ENCODE measurements at regions not wholly inside any gene's neighbourhood (a gene's known extent, or its start where the extent isn't known, plus 50 kb on each side); places are given as distances from the start of the nearest gene placed in this dataset.

DNA sequence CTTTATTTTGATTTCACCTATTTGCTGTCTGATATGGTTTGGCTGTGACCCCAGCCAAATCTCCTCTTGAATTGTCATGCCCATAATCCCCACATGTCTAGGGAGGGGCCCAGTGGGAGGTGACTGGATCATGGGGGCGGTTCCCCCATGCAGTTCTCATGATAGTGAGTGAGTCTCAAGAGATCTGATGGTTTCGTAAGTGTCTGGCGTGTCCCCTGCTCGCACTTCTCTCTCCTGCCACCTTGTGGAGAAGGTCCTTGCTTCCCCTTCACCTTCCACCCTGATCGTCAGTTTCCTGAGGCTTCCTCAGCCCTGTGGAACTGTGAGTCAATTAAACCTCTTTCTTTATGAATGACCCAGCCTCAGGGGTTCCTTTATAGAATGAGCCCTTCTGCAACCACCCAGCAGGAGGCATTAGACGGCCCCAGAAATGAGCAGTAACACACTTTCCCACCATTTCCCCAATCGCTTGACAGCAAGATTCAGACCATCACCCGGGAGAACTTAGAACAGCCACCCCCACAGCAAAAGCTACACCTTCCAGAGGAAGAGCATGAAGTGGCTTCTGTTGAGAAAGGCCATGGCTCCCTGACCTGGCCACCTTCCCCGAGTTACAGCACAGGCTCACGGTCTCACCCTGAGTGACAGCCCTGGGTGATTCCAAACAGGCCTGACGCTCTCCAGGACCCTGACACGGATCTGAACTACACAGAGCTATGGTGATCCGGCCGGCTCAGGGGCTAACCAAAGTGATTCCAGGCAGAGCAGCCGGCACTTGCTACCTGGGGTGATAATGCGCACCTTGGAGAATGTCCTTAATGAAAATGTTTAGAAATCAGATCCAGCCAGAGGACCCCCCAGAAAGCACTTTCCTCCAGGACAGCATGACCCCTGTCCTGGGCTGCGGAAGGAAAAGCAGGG, 131.2 kb upstream of the CDH4 start:
- peak; percentile 88 for DNase-seq
- Mint-ChIP-seq H3K4me1 (peaks cover 8% of the 10 kb centered on the region), H3K27me3 (ENCODE audit: insufficient read depth) (peaks cover 69% of the 10 kb centered on the region), H3K27ac (no peak overlapping the region), H3K4me3 (no peak overlapping the region), H3K36me3 (ENCODE audit: low read depth) (no peaks in the 10 kb centered on the region), H3K9me3 (no peaks in the 10 kb centered on the region)
- Histone ChIP-seq H3K27me3 (ENCODE audit: control insufficient read depth, insufficient read depth, low read length, poor library complexity, severe bottlenecking) (no peaks in the 10 kb centered on the region), H3K27ac (ENCODE audit: low read depth, low read length) (no peak overlapping the region), H3K36me3 (ENCODE audit: control insufficient read depth, insufficient read depth, low read length) (no peaks in the 10 kb centered on the region), H3K9ac (ENCODE audit: extremely low read depth, low read length, poor library complexity, severe bottlenecking) (no peak overlapping the region), H3K4me3 (ENCODE audit: low read length) (no peak overlapping the region), H3K4me1 (ENCODE audit: control insufficient read depth, insufficient read depth, low read length) (no peaks in the 10 kb centered on the region), H3K9me3 (ENCODE audit: control insufficient read depth, low read length) (no peaks in the 10 kb centered on the region)
- TF ChIP-seq, protein P1, sequence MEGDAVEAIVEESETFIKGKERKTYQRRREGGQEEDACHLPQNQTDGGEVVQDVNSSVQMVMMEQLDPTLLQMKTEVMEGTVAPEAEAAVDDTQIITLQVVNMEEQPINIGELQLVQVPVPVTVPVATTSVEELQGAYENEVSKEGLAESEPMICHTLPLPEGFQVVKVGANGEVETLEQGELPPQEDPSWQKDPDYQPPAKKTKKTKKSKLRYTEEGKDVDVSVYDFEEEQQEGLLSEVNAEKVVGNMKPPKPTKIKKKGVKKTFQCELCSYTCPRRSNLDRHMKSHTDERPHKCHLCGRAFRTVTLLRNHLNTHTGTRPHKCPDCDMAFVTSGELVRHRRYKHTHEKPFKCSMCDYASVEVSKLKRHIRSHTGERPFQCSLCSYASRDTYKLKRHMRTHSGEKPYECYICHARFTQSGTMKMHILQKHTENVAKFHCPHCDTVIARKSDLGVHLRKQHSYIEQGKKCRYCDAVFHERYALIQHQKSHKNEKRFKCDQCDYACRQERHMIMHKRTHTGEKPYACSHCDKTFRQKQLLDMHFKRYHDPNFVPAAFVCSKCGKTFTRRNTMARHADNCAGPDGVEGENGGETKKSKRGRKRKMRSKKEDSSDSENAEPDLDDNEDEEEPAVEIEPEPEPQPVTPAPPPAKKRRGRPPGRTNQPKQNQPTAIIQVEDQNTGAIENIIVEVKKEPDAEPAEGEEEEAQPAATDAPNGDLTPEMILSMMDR (conservative IDR thresholded peaks at IDR 0.05), result peak; percentile 88
- WGBS, 2 experiments (ENCODE audit: insufficient coverage in 1 of 2, insufficient read length in 1 of 2), result 57 to 66% methylated on average over 9 to 17 of the region's 17 CpGs

DNA sequence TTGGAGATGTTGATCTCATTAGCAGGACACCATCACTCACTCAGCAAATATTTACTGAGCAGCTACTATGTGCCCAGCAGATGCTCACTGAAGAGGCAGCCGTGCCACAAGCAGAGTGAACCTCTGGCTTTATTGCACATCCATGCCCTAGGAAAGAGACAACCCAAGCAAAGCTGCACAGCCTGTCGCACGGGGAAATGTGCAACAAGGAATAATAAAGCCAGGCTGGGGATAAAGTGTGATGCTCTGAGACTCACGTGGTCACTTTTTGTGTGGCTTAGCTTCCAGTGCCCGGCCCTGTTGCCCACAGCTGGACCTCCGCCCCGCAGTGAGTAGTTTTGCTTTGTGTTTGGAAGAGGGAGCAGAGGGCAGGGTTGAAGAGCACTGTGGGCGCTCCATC, 130.4 kb upstream of the CDH4 start:
- peaks cover 8% of the 10 kb centered on the region for H3K4me1 Mint-ChIP-seq
- no peak overlapping the region for H3K27ac ChIP-seq (ENCODE audit: low read depth, low read length)
- no peak overlapping the region for H3K27ac Mint-ChIP-seq
- H3K4me3 Mint-ChIP-seq, result no peak overlapping the region
- H3K27me3 Mint-ChIP-seq (ENCODE audit: insufficient read depth), result peaks cover 66% of the 10 kb centered on the region
- no peak for DNase-seq
- H3K9me3 Mint-ChIP-seq, result no peaks in the 10 kb centered on the region
- no peaks in the 10 kb centered on the region for H3K36me3 ChIP-seq (ENCODE audit: control insufficient read depth, insufficient read depth, low read length)
- WGBS, 2 experiments (ENCODE audit: insufficient coverage in 1 of 2, insufficient read length in 1 of 2), result 72 to 82% methylated on average over 5 to 8 of the region's 8 CpGs
- H3K27me3 ChIP-seq (ENCODE audit: control insufficient read depth, insufficient read depth, low read length, poor library complexity, severe bottlenecking), result no peaks in the 10 kb centered on the region
- H3K9me3 ChIP-seq (ENCODE audit: control insufficient read depth, low read length), result no peaks in the 10 kb centered on the region
- TF ChIP-seq, protein P1 (conservative IDR thresholded peaks at IDR 0.05), result no peak
- no peak overlapping the region for H3K4me3 ChIP-seq (ENCODE audit: low read length)
- no peaks in the 10 kb centered on the region for H3K36me3 Mint-ChIP-seq (ENCODE audit: low read depth)
- H3K4me1 ChIP-seq (ENCODE audit: control insufficient read depth, insufficient read depth, low read length), result no peaks in the 10 kb centered on the region
- no peak overlapping the region for H3K9ac ChIP-seq (ENCODE audit: extremely low read depth, low read length, poor library complexity, severe bottlenecking)

DNA sequence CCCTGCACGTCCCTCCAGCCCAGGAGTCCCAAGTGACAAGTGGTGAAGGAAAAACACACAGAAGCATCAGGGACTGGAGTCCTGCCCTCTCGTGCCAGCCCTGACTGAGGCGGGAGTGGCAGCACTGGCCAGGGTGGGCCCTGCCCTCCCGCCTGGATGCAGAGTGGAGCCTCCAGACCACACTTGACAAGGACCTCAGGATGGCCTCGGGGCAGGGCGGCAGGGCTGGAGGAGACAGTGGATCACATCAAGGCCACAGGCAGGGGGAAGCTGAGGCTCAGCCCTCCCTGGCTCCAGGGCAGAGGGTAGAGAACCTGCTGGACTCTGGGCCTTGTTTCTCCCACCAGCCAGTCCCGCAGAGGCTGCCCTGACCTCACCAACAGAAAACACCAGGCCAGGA, 128.8 kb upstream of the CDH4 start:
- no peak for DNase-seq
- H3K9me3 Mint-ChIP-seq, result no peaks in the 10 kb centered on the region
- H3K27me3 ChIP-seq (ENCODE audit: control insufficient read depth, insufficient read depth, low read length, poor library complexity, severe bottlenecking), result no peaks in the 10 kb centered on the region
- no peak overlapping the region for H3K9ac ChIP-seq (ENCODE audit: extremely low read depth, low read length, poor library complexity, severe bottlenecking)
- H3K4me1 ChIP-seq (ENCODE audit: control insufficient read depth, insufficient read depth, low read length), result no peaks in the 10 kb centered on the region
- no peak overlapping the region for H3K4me3 ChIP-seq (ENCODE audit: low read length)
- no peak overlapping the region for H3K27ac ChIP-seq (ENCODE audit: low read depth, low read length)
- no peak overlapping the region for H3K27ac Mint-ChIP-seq
- TF ChIP-seq, protein P1 (conservative IDR thresholded peaks at IDR 0.05), result no peak
- no peak overlapping the region for H3K4me3 Mint-ChIP-seq
- H3K36me3 Mint-ChIP-seq (ENCODE audit: low read depth), result no peaks in the 10 kb centered on the region
- no peaks in the 10 kb centered on the region for H3K36me3 ChIP-seq (ENCODE audit: control insufficient read depth, insufficient read depth, low read length)
- H3K9me3 ChIP-seq (ENCODE audit: control insufficient read depth, low read length), result no peaks in the 10 kb centered on the region
- WGBS, 2 experiments (ENCODE audit: insufficient coverage in 1 of 2, insufficient read length in 1 of 2), result 89 to 91% methylated on average over 6 to 7 of the region's 7 CpGs
- peaks cover 62% of the 10 kb centered on the region for H3K27me3 Mint-ChIP-seq (ENCODE audit: insufficient read depth)
- H3K4me1 Mint-ChIP-seq, result peaks cover 8% of the 10 kb centered on the region

Measured in endodermal cell (in vitro differentiated cells).